ENCODE measurements at regions not wholly inside any gene's neighbourhood (a gene's known extent, or its start where the extent isn't known, plus 50 kb on each side); places are given as distances from the start of the nearest gene placed in this dataset.

DNA sequence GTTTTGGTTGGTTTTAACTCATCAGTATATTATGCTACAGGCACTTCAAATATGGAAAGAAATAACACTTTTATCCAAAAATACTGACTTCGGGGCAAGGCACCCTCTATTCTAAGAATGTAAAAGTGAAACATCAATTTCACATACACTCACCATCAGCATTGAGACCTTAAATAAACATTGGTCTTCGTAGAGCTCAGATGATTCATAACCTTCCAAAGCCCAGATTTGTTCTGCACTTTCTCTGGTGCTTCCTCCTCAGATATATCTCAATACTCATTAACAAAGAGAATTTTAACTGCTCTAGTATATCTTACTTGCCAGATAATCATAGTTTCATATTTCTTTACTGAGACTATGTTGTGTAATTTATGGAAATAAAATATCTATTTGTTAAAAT is 794.3 kb downstream of the LIG4 start:
- no peak overlapping the region for H3K4me3 ChIP-seq (ENCODE audit: control insufficient read depth, low read depth, low read length)
- TF ChIP-seq, protein P1, sequence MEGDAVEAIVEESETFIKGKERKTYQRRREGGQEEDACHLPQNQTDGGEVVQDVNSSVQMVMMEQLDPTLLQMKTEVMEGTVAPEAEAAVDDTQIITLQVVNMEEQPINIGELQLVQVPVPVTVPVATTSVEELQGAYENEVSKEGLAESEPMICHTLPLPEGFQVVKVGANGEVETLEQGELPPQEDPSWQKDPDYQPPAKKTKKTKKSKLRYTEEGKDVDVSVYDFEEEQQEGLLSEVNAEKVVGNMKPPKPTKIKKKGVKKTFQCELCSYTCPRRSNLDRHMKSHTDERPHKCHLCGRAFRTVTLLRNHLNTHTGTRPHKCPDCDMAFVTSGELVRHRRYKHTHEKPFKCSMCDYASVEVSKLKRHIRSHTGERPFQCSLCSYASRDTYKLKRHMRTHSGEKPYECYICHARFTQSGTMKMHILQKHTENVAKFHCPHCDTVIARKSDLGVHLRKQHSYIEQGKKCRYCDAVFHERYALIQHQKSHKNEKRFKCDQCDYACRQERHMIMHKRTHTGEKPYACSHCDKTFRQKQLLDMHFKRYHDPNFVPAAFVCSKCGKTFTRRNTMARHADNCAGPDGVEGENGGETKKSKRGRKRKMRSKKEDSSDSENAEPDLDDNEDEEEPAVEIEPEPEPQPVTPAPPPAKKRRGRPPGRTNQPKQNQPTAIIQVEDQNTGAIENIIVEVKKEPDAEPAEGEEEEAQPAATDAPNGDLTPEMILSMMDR (conservative IDR thresholded peaks at IDR 0.05; ENCODE audit: control insufficient read depth, insufficient read depth, low read depth, low read length) = no peak
- peak; percentile 18 for DNase-seq (ENCODE audit: low read depth)

GRCh38 chr13:107413005-107413404 is 802.3 kb downstream of the LIG4 start:
- TF ChIP-seq, protein P1 (conservative IDR thresholded peaks at IDR 0.05; ENCODE audit: control insufficient read depth, insufficient read depth, low read depth, low read length) = no peak
- no peak for DNase-seq (ENCODE audit: low read depth)
- no peak overlapping the region for H3K4me3 ChIP-seq (ENCODE audit: control insufficient read depth, low read depth, low read length)

DNA sequence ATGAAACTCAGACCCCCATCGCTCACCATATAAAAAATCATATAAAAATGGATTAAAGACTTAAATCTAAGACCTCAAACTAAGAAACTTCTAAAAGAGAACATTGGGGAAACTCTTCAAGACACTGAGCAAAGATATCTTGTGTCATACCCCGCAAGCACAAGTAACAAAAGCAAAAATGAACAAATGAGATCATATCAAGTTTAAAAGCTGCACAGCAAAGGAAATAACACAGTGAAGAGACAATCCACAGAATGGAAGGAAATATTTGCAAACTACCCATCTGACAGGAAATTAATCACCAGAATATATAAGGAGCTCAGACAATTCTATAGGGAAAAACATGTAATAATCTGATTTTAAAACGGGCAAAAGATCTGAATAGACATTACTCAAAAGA is 808.3 kb downstream of the LIG4 start:
- DNase-seq (ENCODE audit: low read depth) = no peak
- no peak overlapping the region for H3K4me3 ChIP-seq (ENCODE audit: control insufficient read depth, low read depth, low read length)
- TF ChIP-seq, protein P1 (conservative IDR thresholded peaks at IDR 0.05; ENCODE audit: control insufficient read depth, insufficient read depth, low read depth, low read length) = no peak

DNA sequence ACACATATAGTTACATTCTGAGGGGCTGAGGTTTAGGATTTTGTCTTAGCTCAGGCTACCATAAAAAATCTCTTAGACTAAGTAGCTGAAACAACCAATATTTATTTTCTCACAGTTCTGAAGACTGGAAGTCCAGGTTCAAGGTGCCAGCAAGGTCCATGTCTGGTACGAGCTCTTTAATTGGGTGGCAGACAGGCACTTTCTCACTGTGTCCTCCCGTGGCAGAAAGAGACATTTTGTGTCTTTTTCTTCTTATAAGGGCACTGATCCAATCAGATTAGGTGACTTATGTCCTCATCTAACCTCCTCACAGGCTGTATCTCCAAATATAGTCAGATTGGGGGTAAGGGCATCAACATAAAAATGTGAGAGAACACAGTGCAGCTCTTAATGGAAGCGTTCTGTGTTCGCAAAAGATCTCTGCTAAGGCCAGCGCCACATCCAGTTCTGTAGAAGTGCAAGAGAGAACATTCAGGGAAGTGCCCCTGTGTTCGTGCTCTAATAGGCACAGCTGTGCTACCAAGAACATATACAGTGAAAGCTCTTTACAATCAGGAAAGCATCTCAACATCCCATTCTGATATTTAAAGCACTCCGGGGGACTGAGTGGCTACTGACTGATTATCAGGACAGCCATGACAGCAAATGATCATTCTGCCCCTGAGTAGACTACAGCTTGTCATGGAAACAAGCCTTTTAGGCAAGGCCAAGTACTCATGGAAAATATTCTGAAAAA is 819.2 kb downstream of the LIG4 start:
- TF ChIP-seq, protein P1 (conservative IDR thresholded peaks at IDR 0.05; ENCODE audit: control insufficient read depth, insufficient read depth, low read depth, low read length) = no peak
- H3K4me3 ChIP-seq (ENCODE audit: control insufficient read depth, low read depth, low read length) = no peak overlapping the region
- DNase-seq (ENCODE audit: low read depth) = no peak

DNA sequence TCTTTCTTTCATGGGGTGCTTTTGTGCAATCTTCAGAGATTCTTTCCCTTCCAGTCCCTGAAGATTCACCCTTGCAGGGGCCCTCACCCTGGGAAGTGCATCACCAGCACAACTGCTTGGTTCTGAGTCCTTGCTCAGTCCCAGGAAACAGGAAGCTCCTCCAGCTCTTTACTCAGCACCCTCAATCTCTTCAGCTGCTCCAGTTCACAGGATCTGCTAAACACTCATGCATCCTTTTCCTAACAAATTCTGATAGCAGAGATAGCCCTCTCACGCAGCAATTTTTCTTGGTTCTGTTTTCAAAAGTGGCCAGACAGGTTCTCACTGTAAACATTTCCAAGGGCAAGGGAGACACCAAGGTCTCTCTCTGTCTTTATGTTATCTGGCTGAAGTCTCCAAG is 823.1 kb downstream of the LIG4 start:
- TF ChIP-seq, protein P1 (conservative IDR thresholded peaks at IDR 0.05; ENCODE audit: control insufficient read depth, insufficient read depth, low read depth, low read length) = no peak
- H3K4me3 ChIP-seq (ENCODE audit: control insufficient read depth, low read depth, low read length) = no peak overlapping the region
- no peak for DNase-seq (ENCODE audit: low read depth)

- TF ChIP-seq, protein P1 (conservative IDR thresholded peaks at IDR 0.05; ENCODE audit: control insufficient read depth, insufficient read depth, low read depth, low read length) = no peak
- no peak for DNase-seq (ENCODE audit: low read depth)
- H3K4me3 ChIP-seq (ENCODE audit: control insufficient read depth, low read depth, low read length) = no peak overlapping the region
Measured at GRCh38 chr13:107387525-107387924, 819.6 kb upstream of the ARGLU1 start.

Measured in fibroblast of mammary gland (primary cell).